PC-3 (cell line): ENCODE measurements at regions not wholly inside any gene's neighbourhood (a gene's known extent, or its start where the extent isn't known, plus 50 kb on each side); places are given as distances from the start of the nearest gene placed in this dataset.

ENCODE experiments used
- ATAC-seq: fragments of 200-7000 bp; cut with Tn5 transposase; 2 replicates; pipeline ENCODE4 v1.9.1; 2020; ENCODE audit warnings: mild to moderate bottlenecking, moderate library complexity
- BruUV-seq: library from RNA; stranded (reverse); fragments of 400-500 nt; replicated peaks from 2 replicates; lab custom pipeline; 2021; lab: Mats Ljungman, UMichigan
- CTCF ChIA-PET: fragments of 300-600 bp; sonication (Branson Sonifier 250); formaldehyde crosslinking; loops from one replicate; lab custom pipeline; 2022; ENCODE audit warnings: antibody characterized with exemption; lab: Charles Lee
- POLR2A ChIA-PET: fragments of 300-600 bp; sonication (Branson Sonifier 250); formaldehyde crosslinking; loops from one replicate; lab custom pipeline; 2022; ENCODE audit warnings: antibody characterized with exemption; ENCODE audit not compliant: unreplicated experiment; lab: Charles Lee
- DNase-seq: peaks from one replicate; pipeline ENCODE4 v3.0.0-alpha.2; 2015
- H2AFZ ChIP-seq: fragments of 300-600 bp; sonication (generic); 2 replicates; pipeline ENCODE4 v1.6.0; 2016; ENCODE audit warnings: antibody characterized with exemption, low read length
- H3F3A ChIP-seq: fragments of 300-600 bp; sonication (generic); one replicate; pipeline ENCODE4 v1.6.0; 2017; ENCODE audit warnings: antibody characterized with exemption, low read length, control low read depth, mild to moderate bottlenecking; ENCODE audit not compliant: unreplicated experiment
- H3K27ac ChIP-seq: fragments of 300-600 bp; sonication (generic); 2 replicates; pipeline ENCODE4 v1.5.1; 2016; ENCODE audit warnings: mild to moderate bottlenecking, low read length
- H3K27me3 ChIP-seq: fragments of 300-600 bp; sonication (generic); 2 replicates; pipeline ENCODE4 v1.6.1; 2016; ENCODE audit warnings: low read length, mixed read lengths
- H3K36me3 ChIP-seq: fragments of 300-600 bp; sonication (generic); 2 replicates; pipeline ENCODE4 v1.6.1; 2016; ENCODE audit warnings: low read depth, mixed run types, low read length, mixed read lengths
- H3K4me1 ChIP-seq: fragments of 300-600 bp; sonication (generic); 2 replicates; pipeline ENCODE4 v1.5.1; 2016; ENCODE audit warnings: low read length; ENCODE audit not compliant: insufficient read depth
- H3K4me2 ChIP-seq: fragments of 300-600 bp; sonication (generic); 2 replicates; pipeline ENCODE4 v1.6.0; 2016; ENCODE audit warnings: low read length
- H3K4me3 ChIP-seq: fragments of 300-600 bp; sonication (generic); 2 replicates; pipeline ENCODE4 v1.5.1; 2016; ENCODE audit warnings: mild to moderate bottlenecking, low read length, mixed read lengths
- H3K79me2 ChIP-seq: fragments of 300-600 bp; sonication (generic); 2 replicates; pipeline ENCODE4 v1.6.1; 2017; ENCODE audit warnings: low read length, mixed read lengths
- H3K9ac ChIP-seq: fragments of 300-600 bp; sonication (generic); 2 replicates; pipeline ENCODE4 v1.6.0; 2016; ENCODE audit warnings: mild to moderate bottlenecking, low read length
- H3K9me2 ChIP-seq: fragments of 300-600 bp; sonication (generic); replicated peaks from 2 replicates; pipeline ENCODE4 v1.6.1; 2016; ENCODE audit warnings: mixed run types, low read length, mixed read lengths
- H3K9me3 ChIP-seq: fragments of 300-600 bp; sonication (generic); 2 replicates; pipeline ENCODE4 v1.6.1; 2016; ENCODE audit warnings: low read length, mixed read lengths
- H4K20me1 ChIP-seq: fragments of 300-600 bp; sonication (generic); 2 replicates; pipeline ENCODE4 v1.6.1; 2016; ENCODE audit warnings: low read length, mixed read lengths
- EZH2 ChIP-seq: fragments of 300-600 bp; sonication (generic); IDR thresholded peaks from one replicate; pipeline ENCODE4 v1.6.1; 2017; ENCODE audit warnings: antibody characterized with exemption, mild to moderate bottlenecking, low read length; ENCODE audit not compliant: unreplicated experiment
- EZH2phosphoT487 ChIP-seq: fragments of 300-600 bp; sonication (generic); IDR thresholded peaks from 2 replicates; pipeline ENCODE4 v1.6.1; 2018; ENCODE audit warnings: mild to moderate bottlenecking, antibody characterized with exemption, low read length, borderline replicate concordance
- intact Hi-C: fragments of 100-400 bp; cut with micrococcal nuclease; formaldehyde crosslinking; loops from 2 replicates; pipeline ENCODE4 v1.9.0; 2023
- TF ChIP-seq, protein P1 (sequence below): fragments of 300-600 bp; sonication (generic); conservative IDR thresholded peaks from 2 replicates; pipeline ENCODE4 v1.5.1; 2017; ENCODE audit warnings: antibody characterized with exemption, low read depth, mild to moderate bottlenecking, low read length

DNA sequence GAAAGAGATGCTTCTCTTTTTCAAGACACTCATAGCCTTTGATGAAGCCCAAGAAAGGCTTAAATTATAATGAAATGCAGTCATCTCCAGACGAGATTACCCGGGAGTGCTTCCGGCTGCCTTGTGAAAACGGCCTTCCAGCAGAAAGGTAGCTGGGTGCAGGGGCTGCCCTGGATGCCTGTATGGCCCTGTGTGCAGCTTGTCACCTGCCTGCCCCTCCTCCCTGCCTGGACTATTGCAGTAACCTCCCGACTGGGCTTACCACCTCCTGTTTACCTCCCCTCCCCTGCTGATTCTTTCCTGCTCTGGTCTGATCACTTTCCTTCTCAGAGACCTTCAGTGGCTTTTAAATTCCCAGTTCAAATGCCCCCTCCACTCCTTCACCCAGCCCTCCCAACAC lies 126.4 kb upstream of the SYT13 start:
- Histone ChIP-seq H3K27me3 (peaks cover 40% of the 10 kb centered on the region), H3K79me2 (no peaks in the 10 kb centered on the region), H4K20me1 (no peaks in the 10 kb centered on the region), H3F3A (no peaks in the 10 kb centered on the region), H3K9me2 (no peaks in the 10 kb centered on the region), H3K4me1 (no peaks in the 10 kb centered on the region), H3K4me3 (no peak overlapping the region), H3K27ac (no peak overlapping the region), H2AFZ (no peak overlapping the region), H3K4me2 (no peak overlapping the region), H3K36me3 (no peaks in the 10 kb centered on the region), H3K9me3 (no peaks in the 10 kb centered on the region), H3K9ac (no peak overlapping the region)
- ChIA-PET CTCF (no interaction called here), POLR2A (no interaction called here)
- DNase-seq (no peak), ATAC-seq (no peak)
- TF ChIP-seq EZH2phosphoT487 (no peak), EZH2 (no peak)
- TF ChIP-seq, protein P1, sequence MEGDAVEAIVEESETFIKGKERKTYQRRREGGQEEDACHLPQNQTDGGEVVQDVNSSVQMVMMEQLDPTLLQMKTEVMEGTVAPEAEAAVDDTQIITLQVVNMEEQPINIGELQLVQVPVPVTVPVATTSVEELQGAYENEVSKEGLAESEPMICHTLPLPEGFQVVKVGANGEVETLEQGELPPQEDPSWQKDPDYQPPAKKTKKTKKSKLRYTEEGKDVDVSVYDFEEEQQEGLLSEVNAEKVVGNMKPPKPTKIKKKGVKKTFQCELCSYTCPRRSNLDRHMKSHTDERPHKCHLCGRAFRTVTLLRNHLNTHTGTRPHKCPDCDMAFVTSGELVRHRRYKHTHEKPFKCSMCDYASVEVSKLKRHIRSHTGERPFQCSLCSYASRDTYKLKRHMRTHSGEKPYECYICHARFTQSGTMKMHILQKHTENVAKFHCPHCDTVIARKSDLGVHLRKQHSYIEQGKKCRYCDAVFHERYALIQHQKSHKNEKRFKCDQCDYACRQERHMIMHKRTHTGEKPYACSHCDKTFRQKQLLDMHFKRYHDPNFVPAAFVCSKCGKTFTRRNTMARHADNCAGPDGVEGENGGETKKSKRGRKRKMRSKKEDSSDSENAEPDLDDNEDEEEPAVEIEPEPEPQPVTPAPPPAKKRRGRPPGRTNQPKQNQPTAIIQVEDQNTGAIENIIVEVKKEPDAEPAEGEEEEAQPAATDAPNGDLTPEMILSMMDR = no peak
- BruUV-seq = no TSS peak
- intact Hi-C loops = no loop called here

DNA sequence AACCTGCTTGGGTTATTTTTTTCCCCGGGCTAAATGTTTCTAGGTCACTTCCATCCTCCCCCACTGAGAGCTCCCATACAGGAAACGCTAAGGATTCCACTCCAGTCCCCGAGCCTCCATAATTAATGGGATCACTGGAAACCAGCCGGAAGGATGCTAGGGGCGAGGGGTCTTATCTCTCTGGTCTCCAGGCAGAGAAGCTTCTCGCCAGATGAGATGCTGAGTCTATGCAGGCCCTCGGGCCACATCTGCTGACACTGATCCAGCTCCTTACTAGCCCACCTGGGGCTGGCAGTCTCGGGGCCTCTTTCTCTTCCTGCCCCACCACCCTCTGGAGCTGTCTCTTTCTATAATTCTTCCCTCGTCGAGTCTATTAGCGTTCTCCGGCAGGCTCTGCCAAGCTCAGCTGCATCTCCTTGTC lies 125.9 kb upstream of the SYT13 start:
- DNase-seq (no peak), ATAC-seq (no peak)
- TF ChIP-seq EZH2phosphoT487 (no peak), EZH2 (no peak)
- TF ChIP-seq, protein P1 = no peak
- no peak overlapping the region for H2AFZ ChIP-seq
- ChIA-PET CTCF (no interaction called here), POLR2A (no interaction called here)
- no peak overlapping the region for H3K9ac ChIP-seq
- H3K4me1 ChIP-seq = no peaks in the 10 kb centered on the region
- BruUV-seq = no TSS peak
- intact Hi-C loops = no loop called here
- no peaks in the 10 kb centered on the region for H3K9me2 ChIP-seq
- H3F3A ChIP-seq = no peaks in the 10 kb centered on the region
- no peaks in the 10 kb centered on the region for H3K36me3 ChIP-seq
- no peaks in the 10 kb centered on the region for H4K20me1 ChIP-seq
- H3K27me3 ChIP-seq = peaks cover 44% of the 10 kb centered on the region
- no peak overlapping the region for H3K4me2 ChIP-seq
- H3K79me2 ChIP-seq = no peaks in the 10 kb centered on the region
- H3K27ac ChIP-seq = no peak overlapping the region
- no peak overlapping the region for H3K4me3 ChIP-seq
- no peaks in the 10 kb centered on the region for H3K9me3 ChIP-seq

DNA sequence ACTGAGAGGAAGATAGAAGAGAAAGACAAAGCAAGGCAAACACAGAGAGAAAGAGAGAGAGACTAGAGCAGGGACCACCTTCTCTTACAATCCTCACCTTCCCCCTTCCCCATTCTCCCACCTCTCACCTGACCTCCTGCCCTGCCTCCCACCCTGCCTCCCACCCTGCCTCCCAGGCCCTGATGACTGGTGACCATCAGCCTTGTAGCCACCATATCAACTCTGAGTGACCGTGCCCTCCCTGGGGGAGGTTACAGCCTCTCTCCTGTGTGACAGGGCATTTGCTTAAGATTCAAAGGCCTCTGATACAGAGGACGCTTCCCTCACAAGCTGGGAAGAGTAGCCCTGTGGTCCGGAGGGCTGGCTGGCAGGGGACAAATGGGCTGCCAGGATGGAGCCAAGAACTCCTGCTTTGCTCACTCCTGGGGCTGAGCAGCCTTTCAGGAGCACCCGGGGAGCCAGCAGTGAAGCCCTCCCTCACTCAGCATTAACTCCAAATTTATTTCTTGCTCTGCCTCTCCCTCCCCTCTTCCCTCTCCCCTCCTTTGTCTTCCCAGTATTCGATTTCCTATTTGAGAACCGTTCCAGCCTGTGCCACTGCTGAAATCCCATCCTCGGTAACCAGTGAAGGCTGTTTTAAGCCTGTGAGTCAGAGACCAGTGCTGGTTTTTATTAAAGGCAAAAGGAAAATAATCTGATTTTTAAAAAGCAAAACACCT lies 125.2 kb upstream of the SYT13 start:
- intact Hi-C loops = no loop called here
- ChIA-PET POLR2A (no interaction called here), CTCF (no interaction called here)
- no peak overlapping the region for H3K27ac ChIP-seq
- no peaks in the 10 kb centered on the region for H3F3A ChIP-seq
- H3K27me3 ChIP-seq = peaks cover 46% of the 10 kb centered on the region
- H4K20me1 ChIP-seq = no peaks in the 10 kb centered on the region
- H3K4me1 ChIP-seq = no peaks in the 10 kb centered on the region
- H3K9me3 ChIP-seq = no peaks in the 10 kb centered on the region
- no peak for DNase-seq
- TF ChIP-seq EZH2 = no peak
- TF ChIP-seq, protein P1 = no peak
- no peak for TF ChIP-seq EZH2phosphoT487
- H2AFZ ChIP-seq = no peak overlapping the region
- no peak overlapping the region for H3K4me3 ChIP-seq
- no peak overlapping the region for H3K9ac ChIP-seq
- no TSS peak for BruUV-seq
- H3K79me2 ChIP-seq = no peaks in the 10 kb centered on the region
- H3K36me3 ChIP-seq = no peaks in the 10 kb centered on the region
- H3K9me2 ChIP-seq = no peaks in the 10 kb centered on the region
- no peak overlapping the region for H3K4me2 ChIP-seq
- ATAC-seq = no peak
